ENCODE measurements at regions not wholly inside any gene's neighbourhood (a gene's known extent, or its start where the extent isn't known, plus 50 kb on each side); places are given as distances from the start of the nearest gene placed in this dataset.

GRCh38 chr9:84103651-84104377 lies 123.2 kb downstream of the RMI1 start:
- Histone ChIP-seq H3K27me3 (no peaks in the 10 kb centered on the region), H3K36me3 (no peaks in the 10 kb centered on the region), H3K4me3 (no peak overlapping the region), H3K27ac (no peak overlapping the region), H3K9me3 (no peaks in the 10 kb centered on the region), H3K4me1 (no peaks in the 10 kb centered on the region)
- ATAC-seq (no peak), DNase-seq (no peak)
- no peak for TF ChIP-seq CTCF (IDR thresholded peaks at IDR 0.05)
- TF ChIP-seq POLR2A (IDR thresholded peaks at IDR 0.05): no peak
- 33% methylated on average over 1 of the region's 1 CpG for WGBS (ENCODE audit: insufficient coverage, low coverage, low lambda C conversion rate, missing lambda C conversion rate)
- intact Hi-C loops (cut with DNase I): no loop called here

GRCh38 chr9:84107081-84107480 lies 126.5 kb downstream of the RMI1 start:
- no peak for TF ChIP-seq POLR2A (IDR thresholded peaks at IDR 0.05)
- TF ChIP-seq CTCF (IDR thresholded peaks at IDR 0.05): no peak
- H3K27ac ChIP-seq: no peak overlapping the region
- ATAC-seq (no peak), DNase-seq (no peak)
- no peaks in the 10 kb centered on the region for H3K4me1 ChIP-seq
- H3K27me3 ChIP-seq: no peaks in the 10 kb centered on the region
- intact Hi-C loops (cut with DNase I): no loop called here
- no peaks in the 10 kb centered on the region for H3K9me3 ChIP-seq
- no peak overlapping the region for H3K4me3 ChIP-seq
- WGBS (ENCODE audit: insufficient coverage, low coverage, low lambda C conversion rate, missing lambda C conversion rate): 46% methylated on average over 2 of the region's 2 CpGs
- H3K36me3 ChIP-seq: no peaks in the 10 kb centered on the region

GRCh38 chr9:84107995-84108394 lies 127.4 kb downstream of the RMI1 start:
- DNase-seq: no peak
- Histone ChIP-seq H3K9me3 (no peaks in the 10 kb centered on the region), H3K4me3 (no peak overlapping the region), H3K27ac (no peak overlapping the region), H3K36me3 (no peaks in the 10 kb centered on the region), H3K4me1 (no peaks in the 10 kb centered on the region), H3K27me3 (no peaks in the 10 kb centered on the region)
- intact Hi-C loops (cut with DNase I): no loop called here
- no peak for TF ChIP-seq CTCF (IDR thresholded peaks at IDR 0.05)
- no peak for TF ChIP-seq POLR2A (IDR thresholded peaks at IDR 0.05)
- 22% methylated on average over 1 of the region's 1 CpG for WGBS (ENCODE audit: insufficient coverage, low coverage, low lambda C conversion rate, missing lambda C conversion rate)
- ATAC-seq: no peak

GRCh38 chr9:84111726-84112125 lies 131.1 kb downstream of the RMI1 start:
- Histone ChIP-seq H3K4me3 (no peak overlapping the region), H3K36me3 (no peaks in the 10 kb centered on the region), H3K27me3 (no peaks in the 10 kb centered on the region), H3K4me1 (no peaks in the 10 kb centered on the region), H3K9me3 (no peaks in the 10 kb centered on the region), H3K27ac (no peak overlapping the region)
- TF ChIP-seq CTCF (IDR thresholded peaks at IDR 0.05) (no peak), POLR2A (IDR thresholded peaks at IDR 0.05) (no peak)
- DNase-seq (no peak), ATAC-seq (no peak)
- WGBS (ENCODE audit: insufficient coverage, low coverage, low lambda C conversion rate, missing lambda C conversion rate): no CpG with 5 or more reads among the region's 3 CpGs
- intact Hi-C loops (cut with DNase I): no loop called here
